CD4-positive, alpha-beta memory T cell (primary cell): ENCODE measurements at regions not wholly inside any gene's neighbourhood (a gene's known extent, or its start where the extent isn't known, plus 50 kb on each side); places are given as distances from the start of the nearest gene placed in this dataset.
A peak's percentile ranks its signal among the peaks of the same experiment; 100 is the strongest.

Experiments used
- CTCF ChIA-PET: fragments of 350-600 bp; sonication (Branson Sonifier 250); formaldehyde crosslinking; loops from one replicate; lab custom pipeline; 2021; ENCODE audit warnings: inconsistent platforms; ENCODE audit not compliant: partially characterized antibody; lab: Charles Lee
- POLR2A ChIA-PET: fragments of 350-600 bp; sonication (Branson Sonifier 250); formaldehyde crosslinking; loops from one replicate; lab custom pipeline; 2021; ENCODE audit not compliant: partially characterized antibody; lab: Charles Lee
- DNase-seq, 5 donors: peaks; one replicate each; pipeline versions ENCODE4 v3.0.0 to v3.0.0-alpha.2; 2020 to 2022; ENCODE audit warnings: mixed read lengths in 1 of 5
- H3K27ac ChIP-seq: one replicate; pipeline ENCODE4 v1.7.0; 2013; ENCODE audit warnings: low read depth, low read length
- H3K27me3 ChIP-seq: 2 replicates; pipeline ENCODE4 v1.7.0; 2013; ENCODE audit warnings: mild to moderate bottlenecking, low read length, moderate library complexity; ENCODE audit not compliant: insufficient read depth
- H3K36me3 ChIP-seq: 2 replicates; pipeline ENCODE4 v1.7.0; 2013; ENCODE audit warnings: mild to moderate bottlenecking, low read length, moderate library complexity; ENCODE audit not compliant: insufficient read depth
- H3K4me1 ChIP-seq: 2 replicates; pipeline ENCODE4 v1.7.0; 2013; ENCODE audit warnings: mild to moderate bottlenecking, low read length, moderate library complexity; ENCODE audit not compliant: insufficient read depth
- H3K4me3 ChIP-seq, 2 donors: one replicate each; pipeline ENCODE4 v1.7.0; 2013; ENCODE audit warnings: low read length in 2 of 2, mild to moderate bottlenecking in 1 of 2
- H3K9me3 ChIP-seq, 2 donors: one replicate each; pipeline ENCODE4 v1.7.0; 2013; ENCODE audit warnings: low read length in 2 of 2, control low read depth in 1 of 2; ENCODE audit not compliant: control insufficient read depth in 1 of 2
- H3K27ac Mint-ChIP-seq, 7 donors: one replicate each; pipeline ENCODE4 v1.8.0; 2020 to 2021; ENCODE audit warnings: mixed read lengths in 7 of 7, mild to moderate bottlenecking in 6 of 7, inconsistent platforms in 3 of 7, moderate library complexity in 3 of 7
- H3K27me3 Mint-ChIP-seq, 2 donors: one replicate each; pipeline ENCODE4 v1.8.0; 2020 to 2021; ENCODE audit warnings: mixed read lengths in 2 of 2
- H3K36me3 Mint-ChIP-seq, 2 donors: one replicate each; pipeline ENCODE4 v1.8.0; 2020 to 2021; ENCODE audit warnings: mixed read lengths in 2 of 2, inconsistent platforms in 1 of 2, mild to moderate bottlenecking in 1 of 2
- H3K4me1 Mint-ChIP-seq, 4 donors: one replicate each; pipeline ENCODE4 v1.8.0; 2020 to 2021; ENCODE audit warnings: mixed read lengths in 4 of 4, mild to moderate bottlenecking in 1 of 4
- H3K4me3 Mint-ChIP-seq, 8 donors: one replicate each; pipeline ENCODE4 v1.8.0; 2020 to 2021; ENCODE audit warnings: mixed read lengths in 8 of 8, mild to moderate bottlenecking in 7 of 8, moderate library complexity in 6 of 8, inconsistent platforms in 3 of 8
- H3K9me3 Mint-ChIP-seq, 8 donors: one replicate each; pipeline ENCODE4 v1.8.0; 2020 to 2021; ENCODE audit warnings: mixed read lengths in 8 of 8, mild to moderate bottlenecking in 5 of 8, inconsistent platforms in 3 of 8, moderate library complexity in 1 of 8
- intact Hi-C: fragments of 100-400 bp; cut with micrococcal nuclease; formaldehyde crosslinking; loops from one replicate; pipeline ENCODE4 v1.15.1; 2023

DNA sequence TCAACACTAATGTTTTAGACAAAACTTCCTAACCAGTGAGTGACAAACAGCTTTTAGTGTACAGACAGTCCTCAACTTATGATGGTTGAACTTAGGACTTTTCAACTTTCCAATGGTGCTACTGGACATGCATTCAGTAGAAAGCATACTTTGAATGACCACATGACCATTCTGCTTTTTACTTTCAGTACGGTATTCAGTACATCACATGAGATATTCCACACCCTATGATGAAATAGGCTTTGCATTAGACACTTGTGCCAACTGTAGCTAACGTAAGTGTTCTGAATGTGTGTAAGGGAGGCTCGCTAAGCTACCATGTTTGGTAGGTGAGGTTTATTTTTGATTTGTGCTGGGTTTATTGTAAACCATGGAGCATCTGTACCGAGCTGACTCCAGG lies 113.7 kb downstream of the WNT7A start:
- H3K27me3 Mint-ChIP-seq: peaks cover 1 to 4% of the 10 kb centered on the region in 2 donors
- no peak overlapping the region for H3K4me3 Mint-ChIP-seq

GRCh38 chr3:13764161-13764560 lies 115.7 kb downstream of the WNT7A start:
- DNase-seq: no peak
- CTCF ChIA-PET: interaction anchor here (0.9 kb wide), 1 partner anchor 117 kb away, joined by 3 read pairs; no protein-coding TSS in a partner anchor
- H3K4me3 Mint-ChIP-seq: no peak overlapping the region
- H3K4me3 ChIP-seq: no peak overlapping the region
- H3K4me1 ChIP-seq: no peaks in the 10 kb centered on the region
- H3K27me3 Mint-ChIP-seq: peaks cover 3 to 12% of the 10 kb centered on the region in 2 donors
- H3K27me3 ChIP-seq: no peaks in the 10 kb centered on the region
- H3K9me3 ChIP-seq: peaks cover 0 to 3% of the 10 kb centered on the region in 2 donors
- POLR2A ChIA-PET: no interaction called here
- no peak overlapping the region for H3K27ac ChIP-seq
- H3K36me3 ChIP-seq: no peaks in the 10 kb centered on the region
- peaks cover 0 to 15% (median 9%) of the 10 kb centered on the region in 8 donors for H3K9me3 Mint-ChIP-seq
- intact Hi-C loops: no loop called here
- H3K27ac Mint-ChIP-seq: no peak overlapping the region
- no peaks in the 10 kb centered on the region for H3K36me3 Mint-ChIP-seq
- no peaks in the 10 kb centered on the region for H3K4me1 Mint-ChIP-seq

More for the DNA sequence above, 113.7 kb downstream of the WNT7A start:
- Mint-ChIP-seq H3K36me3 (no peaks in the 10 kb centered on the region), H3K9me3 (peaks cover 0 to 15% (median 9%) of the 10 kb centered on the region in 8 donors), H3K27ac (no peak overlapping the region), H3K4me1 (peaks cover 0 to 13% (median 1%) of the 10 kb centered on the region in 4 donors)
- intact Hi-C loops: no loop called here
- Histone ChIP-seq H3K4me1 (peaks cover 4% of the 10 kb centered on the region), H3K27ac (no peak overlapping the region), H3K4me3 (no peak overlapping the region), H3K9me3 (peaks cover 0 to 3% of the 10 kb centered on the region in 2 donors), H3K36me3 (no peaks in the 10 kb centered on the region), H3K27me3 (no peaks in the 10 kb centered on the region)
- POLR2A ChIA-PET: no interaction called here
- CTCF ChIA-PET: interaction anchor here (1.7 kb wide), 1 partner anchor 114 kb away, joined by 3 read pairs; the partner anchor contains the start of gene WNT7A
- no peak for DNase-seq

DNA sequence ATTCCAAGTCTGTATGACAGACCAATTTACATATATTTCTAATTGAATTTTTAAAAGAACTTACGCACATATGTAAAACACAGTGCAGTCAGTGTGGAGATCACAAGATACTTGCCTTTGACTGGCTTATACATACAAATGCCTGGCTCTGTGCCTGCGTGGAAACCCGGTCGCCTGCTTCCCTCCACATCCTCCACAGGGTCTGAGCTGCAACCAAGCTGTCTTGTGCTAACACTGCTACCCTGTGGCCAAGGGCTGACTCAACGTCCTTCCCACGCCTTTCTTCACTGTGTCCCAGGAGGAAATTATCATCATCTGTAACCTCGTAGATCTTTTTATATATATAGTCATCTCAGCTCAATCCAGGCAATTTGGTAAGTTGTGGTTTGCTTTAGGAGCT lies 117.0 kb downstream of the WNT7A start:
- Histone ChIP-seq H3K4me3 (no peak overlapping the region), H3K27ac (no peak overlapping the region), H3K36me3 (no peaks in the 10 kb centered on the region), H3K9me3 (peaks cover 0 to 3% of the 10 kb centered on the region in 2 donors), H3K27me3 (no peaks in the 10 kb centered on the region), H3K4me1 (no peaks in the 10 kb centered on the region)
- Mint-ChIP-seq H3K4me1 (no peaks in the 10 kb centered on the region), H3K9me3 (peaks cover 0 to 15% (median 9%) of the 10 kb centered on the region in 8 donors), H3K4me3 (no peak overlapping the region), H3K27ac (no peak overlapping the region), H3K27me3 (peaks cover 7 to 14% of the 10 kb centered on the region in 2 donors), H3K36me3 (no peaks in the 10 kb centered on the region)
- intact Hi-C loops: no loop called here
- CTCF ChIA-PET: no interaction called here
- DNase-seq: no peak
- POLR2A ChIA-PET: no interaction called here

DNA sequence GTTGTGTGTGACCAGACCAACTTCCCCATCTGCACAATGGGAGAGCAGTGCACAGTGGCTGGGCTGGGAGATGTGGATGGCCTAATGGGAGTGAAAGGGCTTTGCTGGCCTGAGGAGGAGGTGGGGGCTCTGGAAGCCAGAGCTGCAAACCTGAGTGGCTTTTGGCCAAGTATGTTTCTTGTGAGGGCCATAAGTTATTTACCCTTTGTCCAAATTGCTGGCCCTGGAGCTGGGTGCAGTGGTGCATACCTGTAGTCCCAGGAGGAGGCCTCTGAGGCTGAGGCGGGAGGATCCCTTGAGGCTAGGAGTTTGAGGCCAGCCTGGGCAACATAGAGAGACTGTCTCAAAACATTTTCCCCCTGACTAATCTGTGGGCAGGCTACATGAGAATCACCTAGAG lies 129.1 kb downstream of the WNT7A start:
- POLR2A ChIA-PET: no interaction called here
- intact Hi-C loops: no loop called here
- CTCF ChIA-PET: no interaction called here

GRCh38 chr3:13750215-13750614 lies 129.7 kb downstream of the WNT7A start:
- intact Hi-C loops: no loop called here
- Histone ChIP-seq H3K4me1 (no peaks in the 10 kb centered on the region), H3K27me3 (no peaks in the 10 kb centered on the region), H3K27ac (no peak overlapping the region), H3K36me3 (no peaks in the 10 kb centered on the region), H3K4me3 (no peak overlapping the region), H3K9me3 (no peaks in the 10 kb centered on the region)
- Mint-ChIP-seq H3K9me3 (peaks cover 0 to 7% (median 4%) of the 10 kb centered on the region in 8 donors), H3K36me3 (no peaks in the 10 kb centered on the region), H3K27me3 (peaks cover 10 to 13% of the 10 kb centered on the region in 2 donors), H3K4me3 (no peak overlapping the region), H3K27ac (peak overlapping the region in 1 of 7 donors; percentile 57), H3K4me1 (no peaks in the 10 kb centered on the region)
- ChIA-PET POLR2A (no interaction called here), CTCF (no interaction called here)
- no peak for DNase-seq

More for the DNA sequence above, 129.1 kb downstream of the WNT7A start:
- Mint-ChIP-seq H3K9me3 (peaks cover 0 to 12% (median 8%) of the 10 kb centered on the region in 8 donors), H3K27ac (no peak overlapping the region), H3K4me1 (no peaks in the 10 kb centered on the region), H3K27me3 (peaks cover 10 to 12% of the 10 kb centered on the region in 2 donors), H3K36me3 (no peaks in the 10 kb centered on the region), H3K4me3 (no peak overlapping the region)
- no peaks in the 10 kb centered on the region for H3K4me1 ChIP-seq
- no peak for DNase-seq
- no peak overlapping the region for H3K4me3 ChIP-seq
- H3K27ac ChIP-seq: no peak overlapping the region
- no peaks in the 10 kb centered on the region for H3K27me3 ChIP-seq
- no peaks in the 10 kb centered on the region for H3K36me3 ChIP-seq
- no peaks in the 10 kb centered on the region for H3K9me3 ChIP-seq

DNA sequence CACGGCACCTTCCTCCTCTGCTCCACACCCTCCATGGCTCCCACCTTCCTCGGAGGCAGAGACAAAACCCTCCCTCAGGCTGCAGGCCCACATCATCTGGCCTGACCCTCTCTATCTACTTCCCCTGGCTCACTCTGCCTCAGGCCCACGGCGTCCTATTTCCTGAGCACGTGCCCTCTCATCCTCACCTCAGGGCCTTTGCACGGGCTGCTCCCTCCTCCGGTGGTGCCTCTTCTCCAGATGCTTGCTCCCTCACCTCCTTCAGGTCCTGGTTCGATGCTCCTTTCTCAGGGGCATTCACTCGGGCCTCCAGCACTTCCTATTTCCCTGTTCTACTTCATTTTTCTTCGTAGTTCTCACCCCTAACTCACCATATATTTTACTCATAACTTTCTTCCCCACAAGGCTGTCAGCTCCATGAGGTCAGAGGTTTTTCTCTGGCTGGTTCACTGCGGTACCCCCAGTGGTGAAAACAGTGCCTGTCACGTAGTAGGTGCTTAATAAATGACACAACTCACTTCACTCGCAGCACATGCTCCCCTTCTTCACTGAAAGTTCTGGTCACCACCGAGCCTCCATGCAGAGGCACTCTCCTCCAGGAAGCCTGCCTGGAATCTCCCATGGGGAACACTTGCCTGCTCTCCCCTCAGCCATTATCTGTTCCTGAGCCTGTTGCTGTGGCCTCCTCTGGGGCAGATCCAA lies 130.7 kb downstream of the WNT7A start:
- H3K9me3 ChIP-seq: no peaks in the 10 kb centered on the region
- peaks cover 0 to 1% (median 0%) of the 10 kb centered on the region in 8 donors for H3K9me3 Mint-ChIP-seq
- intact Hi-C loops: no loop called here

GRCh38 chr3:13748276-13748879 lies 131.5 kb downstream of the WNT7A start:
- Mint-ChIP-seq H3K27me3 (peaks cover 16 to 18% of the 10 kb centered on the region in 2 donors), H3K4me1 (no peaks in the 10 kb centered on the region), H3K4me3 (no peak overlapping the region), H3K9me3 (peaks cover 0 to 5% (median 0%) of the 10 kb centered on the region in 8 donors), H3K27ac (no peak overlapping the region), H3K36me3 (no peaks in the 10 kb centered on the region)
- ChIA-PET POLR2A (no interaction called here), CTCF (no interaction called here)
- Histone ChIP-seq H3K4me1 (no peaks in the 10 kb centered on the region), H3K4me3 (no peak overlapping the region), H3K9me3 (no peaks in the 10 kb centered on the region), H3K27ac (no peak overlapping the region), H3K36me3 (no peaks in the 10 kb centered on the region), H3K27me3 (no peaks in the 10 kb centered on the region)
- intact Hi-C loops: no loop called here
- DNase-seq: no peak

More for the DNA sequence above, 130.7 kb downstream of the WNT7A start:
- H3K4me1 Mint-ChIP-seq: no peaks in the 10 kb centered on the region
- no peaks in the 10 kb centered on the region for H3K36me3 Mint-ChIP-seq
- no peaks in the 10 kb centered on the region for H3K4me1 ChIP-seq
- no peak overlapping the region for H3K4me3 Mint-ChIP-seq
- ChIA-PET POLR2A (no interaction called here), CTCF (no interaction called here)
- H3K27ac Mint-ChIP-seq: peak overlapping the region in 1 of 7 donors; percentile 67
- no peaks in the 10 kb centered on the region for H3K27me3 ChIP-seq
- no peak for DNase-seq
- no peaks in the 10 kb centered on the region for H3K36me3 ChIP-seq
- peaks cover 12 to 13% of the 10 kb centered on the region in 2 donors for H3K27me3 Mint-ChIP-seq
- no peak overlapping the region for H3K27ac ChIP-seq
- no peak overlapping the region for H3K4me3 ChIP-seq
